ENCODE measurements at regions not wholly inside any gene's neighbourhood (a gene's known extent, or its start where the extent isn't known, plus 50 kb on each side); places are given as distances from the start of the nearest gene placed in this dataset.
"Not testable (repeated sequence)": the region's sequence is repeated elsewhere in the genome, so short reads cannot be mapped to it uniquely, and the experiment has no call there.

DNA sequence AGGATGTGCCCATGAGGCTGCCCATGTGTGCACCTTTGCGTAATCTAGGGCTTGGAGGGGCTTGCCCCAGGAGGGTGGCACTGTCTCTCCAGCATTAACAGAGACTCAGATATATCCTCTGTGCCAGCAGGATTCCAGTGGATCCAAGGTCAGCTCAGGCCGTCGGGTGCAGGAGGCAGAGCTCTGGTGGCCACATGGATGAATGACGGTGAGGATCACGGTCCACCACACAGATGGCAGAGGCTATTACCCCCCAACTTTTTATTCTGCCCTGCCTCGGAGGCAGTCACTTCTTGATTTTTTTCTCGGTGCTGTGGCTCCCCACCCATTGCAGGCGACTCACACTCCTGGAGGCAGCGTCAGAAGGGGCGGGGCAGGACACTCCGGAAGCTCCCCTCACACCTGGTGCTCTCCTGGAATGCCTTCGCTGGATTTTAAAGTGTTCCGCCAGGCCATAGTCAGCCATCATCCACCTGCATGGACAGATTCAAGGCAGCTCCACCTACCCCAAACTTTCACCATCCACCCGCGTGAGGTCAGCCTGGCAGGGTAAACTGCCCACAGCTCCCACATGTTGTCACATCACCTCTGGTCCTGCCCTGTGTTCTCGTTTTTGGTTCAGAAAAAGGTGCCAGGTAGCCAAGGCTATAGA, 602.9 kb upstream of the RAB6C start:
- DNase-seq (ENCODE audit: low read depth): no peak

DNA sequence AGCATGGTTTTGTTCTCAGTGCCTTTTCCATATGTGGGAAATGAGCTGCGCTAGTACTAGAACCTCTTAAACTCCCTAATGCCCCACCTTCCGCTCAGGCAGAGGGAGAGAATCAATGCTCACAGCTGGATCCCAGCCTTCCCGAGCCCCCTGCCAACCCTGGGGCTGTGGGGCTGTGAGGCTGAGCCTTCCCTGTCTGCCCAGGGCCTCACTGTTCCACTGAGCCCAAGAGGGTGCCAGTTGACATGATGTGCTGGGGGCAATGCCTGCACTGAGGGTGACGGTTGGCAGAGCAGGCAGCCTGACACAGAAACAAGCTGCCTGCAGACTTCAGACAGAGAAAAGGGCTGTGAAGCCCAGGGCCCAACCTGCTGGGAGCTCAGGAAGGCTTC, 602.4 kb upstream of the RAB6C start:
- no peak for DNase-seq (ENCODE audit: low read depth)

DNA sequence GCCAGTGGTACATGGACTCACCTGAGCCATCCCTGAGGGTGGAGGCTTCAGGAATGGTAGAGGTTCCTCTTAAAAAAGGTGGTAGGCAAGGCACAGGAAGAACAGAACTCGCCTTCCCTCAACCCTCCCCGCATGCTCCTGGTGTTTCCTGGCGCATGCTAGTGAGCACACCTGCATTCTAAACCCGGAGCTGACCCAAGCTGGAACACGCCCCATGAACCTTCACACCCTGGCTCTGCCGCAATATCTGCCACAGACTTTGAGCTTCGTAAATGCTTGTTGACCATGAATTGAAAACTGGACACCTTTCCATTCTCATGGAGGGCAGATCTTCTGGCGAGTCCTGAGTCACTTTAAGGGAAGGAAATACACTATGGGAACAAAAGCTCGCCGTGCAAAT, 601.3 kb upstream of the RAB6C start:
- no peak for DNase-seq (ENCODE audit: low read depth)

DNA sequence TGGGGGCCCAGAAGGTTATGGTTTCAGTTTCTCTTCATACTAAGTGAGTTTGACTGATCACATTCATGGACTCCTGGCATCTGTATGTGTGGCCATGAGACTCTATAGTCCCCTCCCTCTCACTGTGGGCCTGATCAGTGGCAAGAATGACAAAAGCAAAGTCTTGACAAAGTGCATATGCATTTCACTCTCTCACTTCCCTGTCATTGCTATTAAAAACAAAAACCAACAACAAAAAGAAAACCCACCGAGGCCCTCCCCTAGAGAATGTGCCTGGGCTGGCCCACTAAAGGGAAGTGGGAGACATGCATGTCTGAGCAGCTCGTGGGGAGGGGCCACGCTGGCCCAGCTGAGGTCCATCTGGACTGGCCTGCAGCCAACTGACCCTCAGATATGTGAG, 600.1 kb upstream of the RAB6C start:
- DNase-seq (ENCODE audit: low read depth): no peak

DNA sequence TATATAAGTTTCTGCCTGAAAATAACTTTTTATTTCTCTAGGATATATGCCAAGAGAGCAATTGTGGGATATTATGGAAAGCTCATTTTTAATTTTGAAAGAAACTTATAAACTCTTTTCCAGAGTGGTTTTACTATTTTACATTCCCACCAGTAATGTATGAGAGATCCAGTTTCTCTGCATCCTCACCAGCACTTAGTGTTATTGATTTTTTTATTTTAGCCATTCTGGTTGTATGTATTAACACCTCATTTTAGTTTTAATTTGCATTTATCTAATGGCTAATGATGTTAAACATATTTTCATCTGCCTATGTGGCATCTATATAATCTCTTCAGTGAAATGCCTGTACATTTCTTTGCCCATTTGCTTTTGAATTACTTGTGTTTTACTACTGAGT, 597.7 kb upstream of the RAB6C start:
- DNase-seq (ENCODE audit: low read depth): no peak

DNA sequence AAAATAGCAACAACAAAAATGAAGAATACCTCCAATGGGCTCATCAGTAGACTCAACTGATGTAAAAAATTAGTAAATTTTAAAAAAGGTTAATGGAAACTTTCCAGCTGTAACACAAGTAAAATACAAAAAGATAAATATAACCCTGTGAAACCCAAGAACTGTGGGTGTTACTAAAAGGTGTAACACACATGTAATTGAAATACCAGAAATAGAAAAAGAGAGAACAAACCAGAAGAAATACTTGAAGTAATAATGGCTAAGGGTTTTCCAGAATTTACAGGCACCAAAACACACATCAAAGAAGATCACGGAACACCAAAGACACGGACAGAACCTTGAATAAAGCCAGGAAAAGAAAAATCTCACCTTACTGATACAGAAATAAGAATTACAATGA, 590.6 kb upstream of the RAB6C start:
- no peak for DNase-seq (ENCODE audit: low read depth)

DNA sequence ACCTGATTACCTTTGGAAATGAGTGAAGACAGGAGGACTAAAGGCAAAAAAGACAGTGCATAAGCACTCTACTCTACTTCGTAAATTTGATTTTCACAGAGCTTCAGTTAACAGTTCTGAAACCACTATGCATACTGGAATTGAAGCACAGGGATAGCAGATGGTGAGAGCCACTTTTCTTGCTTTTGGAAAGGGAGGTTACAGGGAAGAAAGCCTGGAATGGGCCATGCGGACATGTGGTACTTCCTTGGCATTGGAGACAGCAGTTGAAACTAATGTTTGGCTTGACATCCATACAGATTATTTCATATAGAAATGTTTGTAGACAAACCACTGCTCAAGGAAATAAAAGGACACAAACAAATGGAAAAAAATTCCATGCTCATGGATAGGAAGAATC, 585.6 kb upstream of the RAB6C start:
- no peak for DNase-seq (ENCODE audit: low read depth)

DNA sequence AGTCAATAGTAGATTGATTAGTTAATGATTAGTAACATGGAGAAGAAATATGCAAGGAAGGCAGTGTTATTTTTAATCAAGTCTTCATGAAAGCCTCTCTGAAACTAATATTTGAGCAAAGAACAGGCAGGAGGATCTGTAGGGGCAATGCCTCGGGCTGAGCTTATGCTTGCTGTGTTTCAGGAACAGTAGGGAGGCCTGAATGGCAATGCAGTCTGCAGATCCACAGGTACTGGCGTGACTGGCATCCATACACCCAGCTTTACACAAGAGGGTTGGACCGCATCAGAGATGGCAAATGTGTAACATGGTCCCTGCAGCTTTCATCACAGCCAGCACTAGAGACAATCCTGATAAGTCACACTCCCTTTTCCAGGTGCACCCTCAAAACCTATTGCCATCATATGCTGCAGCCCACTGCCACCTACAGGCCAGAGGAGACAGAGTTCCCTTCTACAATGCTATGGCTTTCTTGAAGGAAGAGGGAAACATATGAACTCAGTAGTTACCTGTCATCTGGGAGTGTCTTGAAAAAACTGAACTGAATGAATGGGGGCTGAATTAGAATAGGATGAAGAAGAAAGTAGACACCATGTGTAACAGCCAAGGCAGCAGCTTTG, 582.4 kb upstream of the RAB6C start:
- peak; percentile 12 for DNase-seq (ENCODE audit: low read depth)

DNA sequence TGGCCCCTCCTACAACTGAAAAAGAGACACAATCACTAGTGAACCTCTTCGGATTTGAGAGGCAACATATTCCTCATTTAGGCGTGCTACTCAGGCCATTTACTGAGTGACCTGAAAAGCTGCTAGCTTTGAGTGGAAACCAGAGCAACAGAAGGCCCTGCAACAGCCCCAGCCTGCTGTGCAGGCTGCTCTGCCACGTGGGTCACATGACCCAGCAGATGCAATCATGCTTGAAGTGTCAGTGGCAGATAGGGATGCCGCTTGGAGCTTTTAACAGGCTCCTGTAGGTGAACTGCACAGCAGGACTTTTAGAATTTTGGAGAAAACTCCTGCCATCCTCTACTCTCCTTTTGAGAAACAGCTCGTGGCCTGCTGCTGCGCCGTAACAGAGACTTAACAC, 578.6 kb upstream of the RAB6C start:
- no peak for DNase-seq (ENCODE audit: low read depth)

DNA sequence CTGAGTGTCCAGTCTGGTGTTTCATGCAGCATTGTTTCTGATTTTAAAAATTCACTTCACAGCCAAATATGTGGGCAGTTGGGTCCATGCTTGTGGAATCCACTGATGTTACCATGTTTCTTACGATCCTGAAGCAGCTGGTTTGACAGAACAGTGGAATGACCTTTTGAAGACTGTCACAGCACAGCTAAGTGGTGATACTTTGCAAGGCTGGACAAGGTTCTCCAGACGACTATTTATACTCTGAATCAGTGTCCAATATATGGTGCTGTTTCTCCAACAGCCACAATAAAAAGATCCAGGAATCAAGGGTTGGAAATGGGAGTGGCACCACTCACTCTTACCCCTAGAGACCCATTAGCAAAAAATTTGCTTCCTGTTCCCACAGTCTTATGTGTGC, 577.4 kb upstream of the RAB6C start:
- DNase-seq (ENCODE audit: low read depth): no peak

DNA sequence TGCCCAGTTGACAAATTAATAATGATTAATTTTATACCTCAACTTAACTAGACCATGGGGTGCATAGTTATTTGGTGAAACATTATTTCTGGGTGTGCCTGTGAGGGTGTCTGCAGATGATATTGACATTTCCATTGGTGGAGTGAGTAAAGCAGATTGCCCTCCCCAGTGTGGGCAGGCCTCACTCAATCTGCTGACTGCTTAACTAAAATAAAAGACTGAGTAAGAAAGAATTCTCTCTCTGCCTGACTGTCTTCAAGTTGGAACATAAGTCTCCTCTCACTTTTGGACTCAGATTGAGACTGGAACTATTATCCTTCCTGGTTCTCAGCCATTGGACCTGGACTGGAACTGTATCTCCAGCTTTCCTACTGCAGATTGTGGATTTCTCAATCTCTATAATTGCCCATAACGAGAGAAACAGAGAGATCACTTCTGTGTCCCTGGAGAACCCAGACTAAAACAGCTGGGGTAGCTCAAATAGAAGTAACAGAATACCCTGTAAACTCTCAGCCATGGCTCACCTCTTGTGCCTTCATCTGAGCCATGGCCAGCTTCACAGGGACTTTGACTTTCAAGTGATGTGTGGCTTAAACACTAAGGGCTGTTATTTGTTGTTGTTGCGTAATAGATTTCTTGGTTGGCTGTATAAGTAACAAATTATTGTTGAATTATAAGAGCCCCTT, 575.3 kb upstream of the RAB6C start:
- no peak for DNase-seq (ENCODE audit: low read depth)

DNA sequence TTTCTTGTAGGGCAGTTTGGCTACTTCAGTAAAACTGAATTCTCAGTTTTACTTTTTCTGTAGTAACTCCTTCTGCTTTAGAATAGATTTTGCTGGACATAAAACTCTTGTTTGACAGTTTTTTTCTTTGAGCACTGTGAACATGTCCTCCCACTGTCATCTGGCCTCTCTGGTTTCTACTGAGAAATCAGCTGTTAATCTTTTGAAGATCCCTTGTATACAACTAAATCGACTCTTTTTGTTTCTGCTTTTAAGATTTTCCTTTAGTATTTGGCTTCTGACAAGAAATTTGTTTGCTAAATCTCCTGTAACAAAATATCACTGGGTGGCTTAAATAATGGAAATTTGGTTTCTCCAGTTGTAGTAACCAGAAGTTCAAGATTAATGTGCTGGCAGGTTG, 570.9 kb upstream of the RAB6C start:
- no peak for DNase-seq (ENCODE audit: low read depth)

DNA sequence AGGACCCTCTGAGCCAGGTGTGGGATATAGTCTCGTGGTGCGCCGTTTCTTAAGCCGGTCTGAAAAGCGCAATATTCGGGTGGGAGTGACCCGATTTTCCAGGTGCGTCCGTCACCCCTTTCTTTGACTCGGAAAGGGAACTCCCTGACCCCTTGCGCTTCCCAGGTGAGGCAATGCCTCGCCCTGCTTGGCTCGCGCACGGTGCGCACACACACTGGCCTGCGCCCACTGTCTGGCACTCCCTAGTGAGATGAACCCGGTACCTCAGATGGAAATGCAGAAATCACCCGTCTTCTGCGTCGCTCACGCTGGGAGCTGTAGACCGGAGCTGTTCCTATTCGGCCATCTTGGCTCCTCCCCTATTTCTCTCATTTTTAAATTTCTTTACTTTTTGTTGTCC, 562.4 kb upstream of the RAB6C start:
- DNase-seq (ENCODE audit: low read depth): not testable (repeated sequence)

DNA sequence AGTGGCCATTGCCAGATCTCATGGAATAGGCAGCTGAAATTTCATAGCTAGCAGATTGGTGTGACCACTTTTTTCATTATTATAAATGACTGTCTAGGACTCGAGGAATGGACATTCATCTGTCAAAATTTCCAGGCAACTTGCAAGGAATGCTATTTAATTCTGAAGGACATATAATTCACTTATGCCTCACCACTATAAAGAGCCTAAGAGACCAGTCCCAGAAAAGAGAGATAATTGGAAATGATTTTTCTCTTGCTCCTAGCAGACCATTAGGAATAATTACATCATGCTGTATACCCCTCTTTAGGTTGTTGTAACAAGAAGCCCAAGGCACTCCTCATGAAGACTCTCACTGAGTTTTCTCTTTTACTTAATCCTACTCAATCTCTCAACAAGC, 557.4 kb upstream of the RAB6C start:
- no peak for DNase-seq (ENCODE audit: low read depth)

DNA sequence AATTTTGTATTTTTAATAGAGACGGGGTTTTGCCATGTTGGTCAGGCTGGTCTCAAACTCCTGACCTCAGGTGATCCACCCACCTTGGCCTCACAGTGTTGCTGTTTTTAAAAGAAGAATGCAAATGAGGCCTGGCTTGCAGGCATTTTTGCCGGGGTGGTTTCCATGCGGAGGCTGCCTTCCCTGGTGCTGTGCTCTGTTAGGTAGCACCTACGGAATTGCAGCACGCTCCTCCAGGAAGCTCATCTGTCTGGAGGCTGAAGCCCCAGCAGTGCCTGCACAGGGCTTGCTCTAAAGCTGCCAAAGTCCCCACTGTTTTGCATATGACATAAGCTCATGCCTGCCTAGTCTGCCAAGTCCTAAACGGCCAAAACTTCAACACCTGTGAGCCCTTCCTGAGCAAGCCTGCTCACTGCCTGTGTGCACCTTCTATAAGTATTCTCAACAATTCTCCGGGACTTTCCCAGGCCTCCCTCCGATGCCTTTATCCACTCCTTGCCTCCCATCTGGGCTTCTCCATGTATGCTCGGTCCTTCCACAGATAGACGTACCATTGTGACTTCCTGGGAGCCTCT, 551.3 kb upstream of the RAB6C start:
- no peak for DNase-seq (ENCODE audit: low read depth)

DNA sequence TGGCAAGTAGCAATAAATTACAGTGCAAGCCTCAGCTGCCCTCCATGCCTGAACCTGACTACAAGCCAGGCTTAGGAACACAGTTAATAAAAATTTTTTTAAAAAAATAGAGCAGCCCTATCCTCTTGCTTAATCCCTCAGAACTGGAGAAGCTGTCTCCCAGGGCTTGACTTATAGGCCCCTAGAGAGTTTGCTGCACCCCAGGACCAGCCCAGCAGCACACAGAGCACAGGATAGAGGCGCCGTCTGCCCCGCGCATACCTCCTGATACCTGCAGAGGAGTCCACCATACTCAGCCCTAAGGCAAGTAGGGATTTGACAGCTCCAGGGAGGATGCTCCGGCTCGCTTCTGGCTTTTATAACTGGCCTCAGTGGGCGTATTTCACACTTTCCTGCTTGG, 548.6 kb upstream of the RAB6C start:
- no peak for DNase-seq (ENCODE audit: low read depth)

DNA sequence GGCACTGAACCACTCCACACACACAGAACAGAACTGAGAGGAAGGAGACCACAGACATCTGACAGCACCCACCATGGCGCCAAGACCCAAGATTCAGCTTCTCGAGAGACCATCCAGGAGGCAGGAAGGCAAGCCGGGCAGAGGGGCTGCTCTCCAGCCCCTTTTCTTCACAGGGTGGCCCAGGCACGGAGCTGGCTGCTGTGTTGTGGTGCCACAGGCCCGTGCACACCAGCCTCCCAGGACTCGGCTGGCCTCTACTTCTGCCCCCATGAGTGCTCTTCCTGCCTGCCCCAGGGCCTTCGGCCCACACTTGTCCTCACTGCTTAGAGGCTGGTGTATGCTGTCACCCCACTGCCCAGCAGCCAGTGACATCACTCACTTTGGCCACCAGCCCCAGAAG, 547.6 kb upstream of the RAB6C start:
- no peak for DNase-seq (ENCODE audit: low read depth)

DNA sequence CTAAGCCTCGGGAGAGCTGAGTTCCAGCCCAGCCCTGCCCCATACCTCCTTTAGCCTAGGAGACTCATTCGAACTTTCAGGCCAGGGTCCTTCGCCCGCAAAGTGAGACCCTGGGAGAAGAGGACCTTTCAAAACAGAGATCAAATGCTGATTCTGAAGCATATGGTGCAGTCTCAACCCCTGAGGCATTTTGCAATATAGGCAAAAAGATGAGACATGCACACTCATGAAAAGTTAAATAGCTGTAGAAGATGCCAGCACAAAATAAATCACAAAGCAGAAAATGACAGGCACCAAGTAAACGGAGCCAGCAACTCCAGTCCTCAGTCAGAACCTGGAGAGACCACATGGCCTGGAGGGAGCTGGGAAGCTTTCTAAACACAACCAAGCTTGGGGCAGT, 542.7 kb upstream of the RAB6C start:
- DNase-seq (ENCODE audit: low read depth): no peak

DNA sequence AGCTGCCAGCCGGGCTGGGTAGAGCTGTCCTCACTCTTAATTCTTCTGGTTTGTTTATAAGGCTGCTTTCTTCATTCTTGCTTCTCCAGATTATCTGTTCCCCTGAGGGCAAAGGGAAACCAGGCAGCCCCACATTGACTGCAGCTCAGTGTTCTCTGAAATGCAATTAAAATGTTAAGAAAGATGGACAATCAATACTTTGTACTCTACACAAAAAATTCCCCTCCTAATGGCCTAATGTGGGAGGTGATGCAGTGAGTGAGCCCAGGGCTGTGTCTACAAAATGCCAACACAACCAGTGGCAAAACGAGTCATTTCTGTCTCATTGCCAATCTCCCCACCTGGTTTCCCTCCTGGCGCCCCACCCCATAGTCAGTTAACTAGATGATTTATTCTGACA, 541.7 kb upstream of the RAB6C start:
- no peak for DNase-seq (ENCODE audit: low read depth)

DNA sequence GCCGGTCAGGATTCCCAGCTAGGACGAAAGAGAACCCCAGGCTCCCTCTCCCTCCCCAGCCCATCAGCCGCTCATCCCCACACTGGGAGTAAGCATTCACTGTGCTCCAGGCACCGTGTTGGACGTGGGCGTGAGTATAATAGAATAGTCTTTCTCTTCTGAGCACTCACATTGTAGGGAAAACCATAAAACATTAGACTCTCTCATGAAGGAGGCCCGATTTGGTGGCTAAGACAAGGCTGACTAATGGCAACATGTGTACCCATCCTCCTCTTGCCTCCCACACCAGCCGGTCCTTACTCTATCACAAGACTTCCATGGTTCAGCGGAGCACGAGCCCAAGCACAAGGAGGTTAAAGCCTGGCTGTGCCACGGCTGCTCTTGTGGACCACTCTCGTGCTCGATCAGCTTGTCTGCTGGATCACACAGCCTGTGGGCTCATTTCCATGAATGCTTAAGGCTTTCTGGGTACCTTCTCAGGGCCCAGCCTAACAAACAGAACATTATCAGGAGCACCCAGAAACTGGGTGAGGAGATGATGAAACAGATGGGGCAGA, 540.9 kb upstream of the RAB6C start:
- no peak for DNase-seq (ENCODE audit: low read depth)

DNA sequence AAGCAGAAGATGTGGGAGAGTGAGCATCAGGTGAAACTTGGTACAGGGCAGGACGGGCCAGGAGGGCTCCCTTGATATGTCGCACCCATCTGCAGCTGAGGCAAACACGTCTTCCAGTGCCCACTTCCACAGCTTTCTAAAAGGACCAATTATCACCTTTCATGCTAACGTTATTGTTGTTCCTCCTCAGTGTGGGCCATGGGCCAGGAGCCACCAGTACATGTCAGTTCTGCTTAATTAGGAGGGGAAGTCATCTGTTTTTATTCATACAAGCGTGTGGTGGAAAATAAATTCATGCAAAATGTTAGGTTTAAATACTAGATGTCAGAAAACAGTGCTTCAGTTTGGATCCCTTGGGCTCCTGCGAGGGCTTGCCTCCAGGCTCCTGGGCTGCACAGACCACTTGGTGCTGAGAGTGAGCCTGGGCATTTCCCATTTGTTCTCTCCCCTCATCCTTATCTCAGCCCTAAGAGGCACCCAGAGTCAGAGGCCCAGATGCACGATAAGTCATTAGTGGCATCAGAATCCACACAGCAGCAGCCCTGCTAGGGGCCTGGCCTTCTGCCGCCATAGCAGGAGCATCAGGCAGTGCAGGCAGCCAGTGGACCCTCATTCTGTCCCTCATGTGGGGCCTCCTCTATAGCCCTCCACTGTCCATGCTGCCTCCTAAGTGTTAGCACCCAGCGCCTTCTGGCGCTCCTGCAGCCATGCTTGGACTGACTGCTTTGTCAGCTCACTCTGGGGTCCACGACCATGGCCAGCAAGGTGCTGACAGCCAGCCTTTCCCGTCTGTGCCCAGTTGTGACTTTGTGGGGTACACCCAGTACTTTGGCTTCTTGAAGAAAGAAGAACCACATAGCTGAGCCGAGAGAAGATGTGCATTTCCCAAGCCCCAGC, 539.8 kb upstream of the RAB6C start:
- no peak for DNase-seq (ENCODE audit: low read depth)

Measured in HT1080 (cell line).